HepG2 (cell line): ENCODE measurements at regions not wholly inside any gene's neighbourhood (a gene's known extent, or its start where the extent isn't known, plus 50 kb on each side); places are given as distances from the start of the nearest gene placed in this dataset.
A peak's percentile ranks its signal among the peaks of the same experiment; 100 is the strongest.

Experiments
- AHDC1 ChIP-seq: sonication (generic); formaldehyde crosslinking; IDR thresholded peaks from 2 replicates; pipeline ENCODE4 v1.5.1; 2020; ENCODE audit warnings: mild to moderate bottlenecking, missing genetic modification reagents, borderline replicate concordance
- AHR ChIP-seq: IDR thresholded peaks from 2 replicates; pipeline ENCODE4 v1.6.1; 2018; ENCODE audit warnings: missing genetic modification reagents, missing compliant biosample characterization
- FLYWCH1 ChIP-seq: sonication (generic); formaldehyde crosslinking; IDR thresholded peaks from 2 replicates; pipeline ENCODE4 v1.8.1; 2023; ENCODE audit warnings: mild to moderate bottlenecking, missing genetic modification reagents
- GTF2F1 ChIP-seq: fragments of 150-350 bp; IDR thresholded peaks from 2 replicates; pipeline ENCODE4 v1.6.1; 2014; ENCODE audit warnings: low read length
- JUND ChIP-seq: sonication (generic); formaldehyde crosslinking; IDR thresholded peaks from 2 replicates; pipeline ENCODE4 v1.8.0; 2022; ENCODE audit warnings: mild to moderate bottlenecking, missing genetic modification reagents
- MEIS2 ChIP-seq: sonication (generic); formaldehyde crosslinking; IDR thresholded peaks from 2 replicates; pipeline ENCODE4 v1.9.0; 2021; ENCODE audit warnings: mild to moderate bottlenecking, missing genetic modification reagents
- MXD3 ChIP-seq: IDR thresholded peaks from 2 replicates; pipeline ENCODE4 v1.6.1; 2016; ENCODE audit warnings: mild to moderate bottlenecking, missing biosample characterization, missing genetic modification reagents
- PLRG1 ChIP-seq: fragments of 450-650 bp; conservative IDR thresholded peaks from 2 replicates; pipeline ENCODE4 v1.6.1; 2016
- PLSCR1 ChIP-seq: sonication (generic); formaldehyde crosslinking; IDR thresholded peaks from 2 replicates; pipeline ENCODE4 v1.5.0; 2020; ENCODE audit warnings: missing genetic modification reagents, mild to moderate bottlenecking, borderline replicate concordance
- REST ChIP-seq, 2 experiments: IDR thresholded peaks; 2 replicates each; pipeline ENCODE4 v1.6.1; 2011 to 2012; ENCODE audit warnings: low read length in 2 of 2, borderline replicate concordance in 1 of 2, low read depth in 1 of 2, mild to moderate bottlenecking in 1 of 2, moderate library complexity in 1 of 2
- SUZ12 ChIP-seq: fragments of 150-350 bp; IDR thresholded peaks from 2 replicates; pipeline ENCODE4 v1.6.1; 2014; ENCODE audit warnings: low read depth, low read length
- THRA ChIP-seq: sonication (generic); formaldehyde crosslinking; IDR thresholded peaks from 2 replicates; pipeline ENCODE4 v1.4.0; 2020; ENCODE audit warnings: missing genetic modification reagents, borderline replicate concordance
- ZFP36L1 ChIP-seq: sonication (generic); formaldehyde crosslinking; IDR thresholded peaks from 2 replicates; pipeline ENCODE4 v1.8.0; 2022; ENCODE audit warnings: mild to moderate bottlenecking, missing genetic modification reagents, moderate library complexity
- ZNF382 ChIP-seq: sonication (generic); formaldehyde crosslinking; IDR thresholded peaks from 2 replicates; pipeline ENCODE4 v1.5.0; 2020; ENCODE audit warnings: missing genetic modification reagents, mild to moderate bottlenecking, borderline replicate concordance
- ZNF788 ChIP-seq: sonication (generic); formaldehyde crosslinking; IDR thresholded peaks from 2 replicates; pipeline ENCODE4 v1.5.0; 2020; ENCODE audit warnings: mild to moderate bottlenecking, missing genetic modification reagents, borderline replicate concordance
- TF ChIP-seq, protein P1 (sequence below): IDR thresholded peaks from 2 replicates; pipeline ENCODE4 v1.6.1; 2016

DNA sequence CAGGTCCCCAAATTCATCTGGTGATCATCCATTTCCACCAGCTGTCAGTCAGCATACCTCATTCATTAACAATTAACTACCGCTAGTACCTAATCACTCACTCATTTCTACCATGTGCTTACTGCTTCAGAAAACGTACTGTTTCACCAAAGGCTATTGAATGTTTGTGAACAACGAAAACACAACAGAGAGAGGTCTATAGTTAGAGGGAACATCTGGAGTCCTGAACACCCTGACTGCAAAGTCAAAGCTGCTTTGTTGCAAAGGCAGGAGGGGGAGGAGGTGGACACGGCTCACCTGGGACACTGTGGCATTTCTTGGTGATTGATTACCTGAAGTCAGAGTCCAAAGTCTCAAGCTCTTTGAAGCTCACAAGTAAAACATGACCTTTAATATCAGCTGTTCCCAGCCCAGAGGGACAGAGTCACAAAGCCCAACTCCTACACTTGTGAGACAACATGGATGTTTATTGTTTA lies 342.3 kb upstream of the ADARB2 start (continued):
- TF ChIP-seq THRA (CRISPR knock-in tag), result peak; percentile 31; the same call in 1 of the 2 replicates
- TF ChIP-seq, protein P1, sequence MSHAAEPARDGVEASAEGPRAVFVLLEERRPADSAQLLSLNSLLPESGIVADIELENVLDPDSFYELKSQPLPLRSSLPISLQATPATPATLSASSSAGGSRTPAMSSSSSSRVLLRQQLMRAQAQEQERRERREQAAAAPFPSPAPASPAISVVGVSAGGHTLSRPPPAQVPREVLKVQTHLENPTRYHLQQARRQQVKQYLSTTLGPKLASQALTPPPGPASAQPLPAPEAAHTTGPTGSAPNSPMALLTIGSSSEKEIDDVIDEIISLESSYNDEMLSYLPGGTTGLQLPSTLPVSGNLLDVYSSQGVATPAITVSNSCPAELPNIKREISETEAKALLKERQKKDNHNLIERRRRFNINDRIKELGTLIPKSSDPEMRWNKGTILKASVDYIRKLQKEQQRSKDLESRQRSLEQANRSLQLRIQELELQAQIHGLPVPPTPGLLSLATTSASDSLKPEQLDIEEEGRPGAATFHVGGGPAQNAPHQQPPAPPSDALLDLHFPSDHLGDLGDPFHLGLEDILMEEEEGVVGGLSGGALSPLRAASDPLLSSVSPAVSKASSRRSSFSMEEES (CRISPR knock-in tag), result 0 out of 2 replicates have a peak, but pooled peaks have one; percentile 50
- 0 out of 2 replicates have a peak, but pooled peaks have one; percentile 10 for TF ChIP-seq JUND (CRISPR knock-in tag)
- TF ChIP-seq ZFP36L1 (CRISPR knock-in tag), result no peak
- no peak for TF ChIP-seq PLRG1
- TF ChIP-seq AHR (CRISPR knock-in tag), result no peak
- peak; percentile 72; the same call in 1 of the 2 replicates for TF ChIP-seq AHDC1 (CRISPR knock-in tag)
- TF ChIP-seq ZNF788 (CRISPR knock-in tag), result peak; percentile 46; the same call in 1 of the 2 replicates
- TF ChIP-seq REST (IDR thresholded peaks at IDR 0.05; ENCODE audit: borderline replicate concordance in 1 of 2, low read depth in 1 of 2, low read length in 2 of 2), result no peak
- TF ChIP-seq SUZ12, result no peak
- no peak for TF ChIP-seq ZNF382 (CRISPR knock-in tag)
- no peak for TF ChIP-seq MXD3
- TF ChIP-seq FLYWCH1, result no peak
- peak; percentile 96 for TF ChIP-seq MEIS2 (CRISPR knock-in tag)
- TF ChIP-seq PLSCR1 (CRISPR knock-in tag), result no peak
- no peak for TF ChIP-seq GTF2F1
